ENCODE measurements at regions not wholly inside any gene's neighbourhood (a gene's known extent, or its start where the extent isn't known, plus 50 kb on each side); places are given as distances from the start of the nearest gene placed in this dataset.

DNA sequence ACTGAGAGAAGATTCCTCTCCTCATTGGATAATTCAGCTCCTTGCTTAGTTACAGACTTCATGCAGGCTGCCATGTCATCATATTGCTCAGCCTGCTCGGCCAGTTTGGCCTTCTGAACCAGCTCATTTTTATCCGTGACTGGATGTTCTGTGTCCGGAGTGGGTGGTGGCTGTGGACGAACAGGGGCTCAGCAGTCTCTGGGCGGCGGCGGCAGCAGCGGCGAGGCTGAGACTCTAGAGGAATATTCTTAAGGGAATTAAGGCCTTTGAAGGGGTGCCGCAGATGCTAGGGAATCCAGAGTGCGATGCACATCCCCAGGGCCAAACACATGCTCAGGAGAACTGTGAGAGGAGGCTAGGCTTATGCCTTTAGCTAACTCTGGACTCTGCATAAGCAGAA is 97.9 kb upstream of the GYPC start:
- WGBS (ENCODE audit: insufficient coverage) = 100% methylated on average over 10 of the region's 11 CpGs
- TF ChIP-seq, protein P1, sequence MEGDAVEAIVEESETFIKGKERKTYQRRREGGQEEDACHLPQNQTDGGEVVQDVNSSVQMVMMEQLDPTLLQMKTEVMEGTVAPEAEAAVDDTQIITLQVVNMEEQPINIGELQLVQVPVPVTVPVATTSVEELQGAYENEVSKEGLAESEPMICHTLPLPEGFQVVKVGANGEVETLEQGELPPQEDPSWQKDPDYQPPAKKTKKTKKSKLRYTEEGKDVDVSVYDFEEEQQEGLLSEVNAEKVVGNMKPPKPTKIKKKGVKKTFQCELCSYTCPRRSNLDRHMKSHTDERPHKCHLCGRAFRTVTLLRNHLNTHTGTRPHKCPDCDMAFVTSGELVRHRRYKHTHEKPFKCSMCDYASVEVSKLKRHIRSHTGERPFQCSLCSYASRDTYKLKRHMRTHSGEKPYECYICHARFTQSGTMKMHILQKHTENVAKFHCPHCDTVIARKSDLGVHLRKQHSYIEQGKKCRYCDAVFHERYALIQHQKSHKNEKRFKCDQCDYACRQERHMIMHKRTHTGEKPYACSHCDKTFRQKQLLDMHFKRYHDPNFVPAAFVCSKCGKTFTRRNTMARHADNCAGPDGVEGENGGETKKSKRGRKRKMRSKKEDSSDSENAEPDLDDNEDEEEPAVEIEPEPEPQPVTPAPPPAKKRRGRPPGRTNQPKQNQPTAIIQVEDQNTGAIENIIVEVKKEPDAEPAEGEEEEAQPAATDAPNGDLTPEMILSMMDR (IDR thresholded peaks at IDR 0.05) = no peak
- Histone ChIP-seq H3K27me3 (ENCODE audit: control insufficient read depth in 2 of 2, insufficient read depth in 2 of 2, low read length in 2 of 2) (no peaks in the 10 kb centered on the region), H3K9ac (ENCODE audit: insufficient read depth, low read length, poor library complexity, severe bottlenecking) (no peak overlapping the region), H3K4me1 (ENCODE audit: control insufficient read depth in 1 of 2, insufficient read depth in 2 of 2, low read length in 2 of 2) (no peaks in the 10 kb centered on the region), H3K4me3 (replicated peaks in 1 of 3; ENCODE audit: low read depth in 2 of 3, low read length in 3 of 3) (no peak overlapping the region), H2AFZ (ENCODE audit: insufficient read depth, low read depth, low read length, poor library complexity, severe bottlenecking) (no peak overlapping the region), H3K4me2 (replicated peaks; ENCODE audit: extremely low read depth, low read length, poor library complexity, severe bottlenecking) (no peak overlapping the region), H3K9me3 (replicated peaks in 1 of 2; ENCODE audit: control insufficient read depth in 1 of 2, insufficient read depth in 1 of 2, low read length in 2 of 2) (peaks cover 0 to 7% of the 10 kb centered on the region in 2 donors), H3K79me2 (ENCODE audit: insufficient read depth, low read length) (no peaks in the 10 kb centered on the region), H4K20me1 (ENCODE audit: insufficient read depth, low read length) (no peaks in the 10 kb centered on the region), H3K27ac (ENCODE audit: low read depth in 1 of 2, low read length in 2 of 2) (no peak overlapping the region), H3K36me3 (replicated peaks in 1 of 2; ENCODE audit: control insufficient read depth in 1 of 2, insufficient read depth in 2 of 2, low read length in 2 of 2) (no peaks in the 10 kb centered on the region)
- intact Hi-C loops (cut with micrococcal nuclease) = no loop called here
- DNase-seq = no peak
- Mint-ChIP-seq H3K4me3 (no peak overlapping the region), H3K9me3 (peaks cover 0 to 18% (median 4%) of the 10 kb centered on the region in 7 donors), H3K4me1 (no peaks in the 10 kb centered on the region), H3K27ac (peak overlapping the region in 1 of 7 donors; percentile 48), H3K36me3 (no peaks in the 10 kb centered on the region), H3K27me3 (ENCODE audit: low read depth in 3 of 3) (peaks cover 0 to 2% (median 0%) of the 10 kb centered on the region in 3 donors)

DNA sequence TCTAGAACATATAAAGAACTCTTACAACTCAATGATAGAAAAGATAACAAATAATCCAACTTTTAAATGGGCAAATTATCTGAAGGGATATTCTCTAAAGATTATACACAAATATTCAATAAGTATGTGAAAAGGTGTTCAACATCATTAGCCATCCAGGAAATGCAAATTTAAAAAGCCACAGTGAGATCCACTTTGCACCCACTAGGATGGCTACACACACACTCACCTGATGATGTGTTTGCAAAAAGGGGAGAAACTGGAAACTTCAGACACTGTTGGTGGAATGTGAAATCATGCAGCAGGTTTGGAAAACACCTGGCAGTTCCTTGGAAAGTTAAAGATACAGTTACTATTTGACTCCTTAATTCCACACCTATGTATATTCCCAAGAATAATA is 87.2 kb upstream of the GYPC start:
- Mint-ChIP-seq H3K9me3 (peaks cover 0 to 7% (median 6%) of the 10 kb centered on the region in 7 donors), H3K36me3 (no peaks in the 10 kb centered on the region), H3K4me3 (no peak overlapping the region), H3K27me3 (ENCODE audit: low read depth in 3 of 3) (peaks cover 0 to 2% (median 0%) of the 10 kb centered on the region in 3 donors), H3K4me1 (no peaks in the 10 kb centered on the region), H3K27ac (peak overlapping the region in 1 of 7 donors; percentile 14)
- H2AFZ ChIP-seq (ENCODE audit: insufficient read depth, low read depth, low read length, poor library complexity, severe bottlenecking) = no peak overlapping the region
- H3K27me3 ChIP-seq (ENCODE audit: control insufficient read depth in 2 of 2, insufficient read depth in 2 of 2, low read length in 2 of 2) = no peaks in the 10 kb centered on the region
- TF ChIP-seq, protein P1 (IDR thresholded peaks at IDR 0.05) = no peak
- DNase-seq = no peak
- no peak overlapping the region for H3K4me3 ChIP-seq (replicated peaks in 1 of 3; ENCODE audit: low read depth in 2 of 3, low read length in 3 of 3)
- H3K9me3 ChIP-seq (replicated peaks in 1 of 2; ENCODE audit: control insufficient read depth in 1 of 2, insufficient read depth in 1 of 2, low read length in 2 of 2) = no peaks in the 10 kb centered on the region
- intact Hi-C loops (cut with micrococcal nuclease) = no loop called here
- no peaks in the 10 kb centered on the region for H3K79me2 ChIP-seq (ENCODE audit: insufficient read depth, low read length)
- H3K4me1 ChIP-seq (ENCODE audit: control insufficient read depth in 1 of 2, insufficient read depth in 2 of 2, low read length in 2 of 2) = no peaks in the 10 kb centered on the region
- H4K20me1 ChIP-seq (ENCODE audit: insufficient read depth, low read length) = no peaks in the 10 kb centered on the region
- H3K9ac ChIP-seq (ENCODE audit: insufficient read depth, low read length, poor library complexity, severe bottlenecking) = no peak overlapping the region
- H3K36me3 ChIP-seq (replicated peaks in 1 of 2; ENCODE audit: control insufficient read depth in 1 of 2, insufficient read depth in 2 of 2, low read length in 2 of 2) = no peaks in the 10 kb centered on the region
- H3K4me2 ChIP-seq (replicated peaks; ENCODE audit: extremely low read depth, low read length, poor library complexity, severe bottlenecking) = no peak overlapping the region
- H3K27ac ChIP-seq (ENCODE audit: low read depth in 1 of 2, low read length in 2 of 2) = no peak overlapping the region
